A673 (cell line): ENCODE measurements at regions not wholly inside any gene's neighbourhood (a gene's known extent, or its start where the extent isn't known, plus 50 kb on each side); places are given as distances from the start of the nearest gene placed in this dataset.

Experiments
- EZH2 ChIP-seq: fragments of 200-600 bp; sonication (generic); IDR thresholded peaks from 2 replicates; pipeline ENCODE4 v1.6.1; 2017; ENCODE audit warnings: borderline replicate concordance, low read depth, mild to moderate bottlenecking, mixed read lengths, antibody characterized with exemption, low read length; ENCODE audit not compliant: poor library complexity, severe bottlenecking
- TF ChIP-seq, protein P1 (sequence below): fragments of 300-800, 200-600 bp; sonication (generic); conservative IDR thresholded peaks from 2 replicates; pipeline ENCODE4 v1.5.1; 2017; ENCODE audit warnings: low read depth, mild to moderate bottlenecking, antibody characterized with exemption, low read length, moderate library complexity, mixed read lengths

DNA sequence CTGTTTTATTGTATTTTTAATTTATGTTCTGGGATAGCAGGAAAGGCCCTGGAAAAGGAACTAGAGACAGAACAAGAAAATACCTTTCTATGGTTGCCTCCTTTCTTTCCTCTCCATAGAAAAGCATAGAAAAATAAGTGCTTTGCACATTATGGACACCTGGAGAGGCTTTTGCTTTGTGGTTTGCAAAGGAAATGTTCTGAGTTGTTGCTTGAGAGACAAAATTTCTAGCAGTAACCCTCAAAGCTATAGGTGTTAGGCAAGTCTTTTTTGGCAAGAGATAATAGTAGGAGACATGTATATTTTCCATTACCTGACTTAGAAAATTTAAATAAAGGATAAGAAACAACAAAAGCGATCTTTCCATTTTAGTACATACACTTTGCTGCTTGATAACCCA is 378.6 kb upstream of the PRKCQ start:
- TF ChIP-seq, protein P1, sequence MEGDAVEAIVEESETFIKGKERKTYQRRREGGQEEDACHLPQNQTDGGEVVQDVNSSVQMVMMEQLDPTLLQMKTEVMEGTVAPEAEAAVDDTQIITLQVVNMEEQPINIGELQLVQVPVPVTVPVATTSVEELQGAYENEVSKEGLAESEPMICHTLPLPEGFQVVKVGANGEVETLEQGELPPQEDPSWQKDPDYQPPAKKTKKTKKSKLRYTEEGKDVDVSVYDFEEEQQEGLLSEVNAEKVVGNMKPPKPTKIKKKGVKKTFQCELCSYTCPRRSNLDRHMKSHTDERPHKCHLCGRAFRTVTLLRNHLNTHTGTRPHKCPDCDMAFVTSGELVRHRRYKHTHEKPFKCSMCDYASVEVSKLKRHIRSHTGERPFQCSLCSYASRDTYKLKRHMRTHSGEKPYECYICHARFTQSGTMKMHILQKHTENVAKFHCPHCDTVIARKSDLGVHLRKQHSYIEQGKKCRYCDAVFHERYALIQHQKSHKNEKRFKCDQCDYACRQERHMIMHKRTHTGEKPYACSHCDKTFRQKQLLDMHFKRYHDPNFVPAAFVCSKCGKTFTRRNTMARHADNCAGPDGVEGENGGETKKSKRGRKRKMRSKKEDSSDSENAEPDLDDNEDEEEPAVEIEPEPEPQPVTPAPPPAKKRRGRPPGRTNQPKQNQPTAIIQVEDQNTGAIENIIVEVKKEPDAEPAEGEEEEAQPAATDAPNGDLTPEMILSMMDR = no peak
- TF ChIP-seq EZH2 = no peak
